ENCODE measurements at regions not wholly inside any gene's neighbourhood (a gene's known extent, or its start where the extent isn't known, plus 50 kb on each side); places are given as distances from the start of the nearest gene placed in this dataset.
"Not testable (repeated sequence)": the region's sequence is repeated elsewhere in the genome, so short reads cannot be mapped to it uniquely, and the experiment has no call there.

- no peak for DNase-seq
These were observed 1136.4 kb upstream of the TMEM132C start for GRCh38 chr12:127130506-127131124.

GRCh38 chr12:127133675-127134335 is 1133.2 kb upstream of the TMEM132C start:
- no peak for DNase-seq

- DNase-seq: not testable (repeated sequence)
These were observed 1126.0 kb upstream of the TMEM132C start for GRCh38 chr12:127140864-127141484.

- DNase-seq: no peak
These were observed 1124.0 kb upstream of the TMEM132C start for GRCh38 chr12:127143020-127143419.

GRCh38 chr12:127144770-127145169 is 1122.2 kb upstream of the TMEM132C start:
- no peak for DNase-seq

GRCh38 chr12:127145241-127145928 is 1121.6 kb upstream of the TMEM132C start:
- no peak for DNase-seq

GRCh38 chr12:127145929-127146789 is 1120.8 kb upstream of the TMEM132C start:
- DNase-seq: peak; percentile 35

- no peak for DNase-seq
These were observed 1119.8 kb upstream of the TMEM132C start for GRCh38 chr12:127146991-127147718.

GRCh38 chr12:127147724-127148123 is 1119.2 kb upstream of the TMEM132C start:
- DNase-seq: no peak

- DNase-seq: no peak
These were observed 1118.7 kb upstream of the TMEM132C start for GRCh38 chr12:127148318-127148717.

GRCh38 chr12:127149226-127149964 is 1117.6 kb upstream of the TMEM132C start:
- no peak for DNase-seq

- no peak for DNase-seq
These were observed 1116.9 kb upstream of the TMEM132C start for GRCh38 chr12:127150028-127150427.

- DNase-seq: no peak
These were observed 1116.5 kb upstream of the TMEM132C start for GRCh38 chr12:127150479-127150878.

- DNase-seq: no peak
These were observed 1116.0 kb upstream of the TMEM132C start for GRCh38 chr12:127150956-127151355.

- DNase-seq: no peak
These were observed 1113.0 kb upstream of the TMEM132C start for GRCh38 chr12:127153996-127154395.

- DNase-seq: not testable (repeated sequence)
These were observed 1112.1 kb upstream of the TMEM132C start for GRCh38 chr12:127154830-127155229.

- not testable (repeated sequence) for DNase-seq
These were observed 1110.9 kb upstream of the TMEM132C start for GRCh38 chr12:127155935-127156619.

GRCh38 chr12:127157501-127158366 is 1109.2 kb upstream of the TMEM132C start:
- not testable (repeated sequence) for DNase-seq

- no peak for DNase-seq
These were observed 1108.4 kb upstream of the TMEM132C start for GRCh38 chr12:127158385-127159061.

All from COR-L47 (cell line).